Keratinocyte (primary cell): ENCODE measurements at regions not wholly inside any gene's neighbourhood (a gene's known extent, or its start where the extent isn't known, plus 50 kb on each side); places are given as distances from the start of the nearest gene placed in this dataset.

Experiments
- CTCF ChIP-seq, 3 experiments: IDR thresholded peaks in 1 of 3; conservative IDR thresholded peaks in 1 of 3; optimal IDR thresholded peaks in 1 of 3; 2 replicates in 2 of 3; 3 replicates in 1 of 3; pipeline versions ENCODE3 to v1.5.1; 2011; ENCODE audit warnings: low read length in 3 of 3, mild to moderate bottlenecking in 3 of 3, moderate library complexity in 2 of 3, control low read depth in 1 of 3, inconsistent platforms in 1 of 3; ENCODE audit not compliant: insufficient read depth in 2 of 3; ENCODE audit errors: extremely low read depth in 1 of 3
- EZH2 ChIP-seq: IDR thresholded peaks from one replicate; pipeline ENCODE4 v1.6.1; 2012; ENCODE audit warnings: inconsistent platforms, mild to moderate bottlenecking, low read length, moderate library complexity

- TF ChIP-seq CTCF (optimal IDR thresholded peaks at IDR 0.05 in 1 of 3, IDR thresholded peaks at IDR 0.05 in 1 of 3, conservative IDR thresholded peaks at IDR 0.05 in 1 of 3; ENCODE audit: extremely low read depth in 1 of 3, insufficient read depth in 2 of 3, low read length in 3 of 3) (no peak), EZH2 (no peak)
These were observed 608.5 kb upstream of the USP24 start for GRCh38 chr1:55823541-55824250.
